ENCODE measurements at regions not wholly inside any gene's neighbourhood (a gene's known extent, or its start where the extent isn't known, plus 50 kb on each side); places are given as distances from the start of the nearest gene placed in this dataset.
"Not testable (repeated sequence)": the region's sequence is repeated elsewhere in the genome, so short reads cannot be mapped to it uniquely, and the experiment has no call there.

GRCh38 chr6:66336176-66336575 is 629.1 kb upstream of the EYS start:
- DNase-seq: no peak

- DNase-seq: no peak
These were observed 621.2 kb upstream of the EYS start for GRCh38 chr6:66328200-66328599.

DNA sequence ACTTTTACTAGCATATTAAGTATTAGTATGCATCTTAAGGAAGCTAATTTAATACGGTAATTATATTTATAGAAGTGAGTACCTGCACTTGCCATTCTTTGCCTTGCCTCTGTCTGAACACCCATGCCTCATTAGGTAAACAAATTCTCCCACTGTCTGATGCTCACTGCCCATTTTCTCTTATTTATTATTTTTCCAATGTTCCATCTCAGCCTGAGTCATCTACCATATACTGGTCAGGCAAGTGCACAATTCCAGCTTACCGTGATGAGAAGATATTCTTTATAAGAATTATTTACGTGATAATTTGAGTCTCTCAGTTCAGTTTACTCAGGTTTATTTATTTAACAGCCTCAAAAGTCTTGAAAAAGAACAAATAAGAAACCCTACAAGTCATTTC is 619.2 kb upstream of the EYS start:
- no peak for DNase-seq

GRCh38 chr6:66321017-66321416 is 614.0 kb upstream of the EYS start:
- no peak for DNase-seq

DNA sequence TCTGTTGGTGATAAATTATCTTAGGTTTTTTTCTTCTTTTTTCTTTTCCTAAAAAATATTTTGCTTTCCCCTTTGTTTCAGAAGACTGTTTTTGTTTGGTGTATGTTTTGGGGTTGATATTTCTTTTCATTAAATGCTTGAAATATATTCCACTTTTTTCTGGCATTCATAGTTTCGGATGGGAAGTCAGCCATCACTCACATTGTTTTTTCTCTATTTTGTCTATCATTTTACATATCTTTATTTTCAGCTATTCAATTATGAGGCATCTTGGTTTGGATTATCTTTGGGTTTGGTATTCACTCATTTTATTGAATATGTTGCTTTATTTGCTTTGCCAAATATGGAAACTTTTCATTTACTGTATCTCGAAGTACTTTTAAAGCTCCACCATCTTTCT is 600.5 kb upstream of the EYS start:
- DNase-seq: no peak

DNA sequence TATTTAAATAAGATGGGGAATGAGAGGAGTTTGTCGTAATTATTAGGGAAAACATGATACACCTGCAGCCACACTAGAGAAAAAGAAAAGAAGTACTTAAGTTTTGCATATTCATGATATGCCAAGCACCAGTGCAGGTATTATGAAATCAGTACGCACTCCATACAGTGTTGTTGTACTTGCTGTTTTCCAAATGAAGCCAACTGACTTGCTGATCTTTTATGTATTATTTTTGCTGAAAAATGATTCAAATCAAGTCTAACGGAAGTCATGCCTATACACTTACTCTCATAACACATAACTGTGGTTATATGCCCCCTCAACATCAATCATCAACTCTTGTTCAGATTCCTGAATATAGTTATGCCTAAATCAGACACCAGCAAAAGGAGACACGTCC is 584.9 kb upstream of the EYS start:
- DNase-seq: no peak

GRCh38 chr6:66289889-66290288 is 582.9 kb upstream of the EYS start:
- no peak for DNase-seq

GRCh38 chr6:66278115-66278514 is 571.1 kb upstream of the EYS start:
- DNase-seq: no peak

GRCh38 chr6:66277400-66277799 is 570.4 kb upstream of the EYS start:
- DNase-seq: no peak

GRCh38 chr6:66265737-66266136 is 558.7 kb upstream of the EYS start:
- DNase-seq: no peak

GRCh38 chr6:66264376-66264775 is 557.4 kb upstream of the EYS start:
- DNase-seq: no peak

DNA sequence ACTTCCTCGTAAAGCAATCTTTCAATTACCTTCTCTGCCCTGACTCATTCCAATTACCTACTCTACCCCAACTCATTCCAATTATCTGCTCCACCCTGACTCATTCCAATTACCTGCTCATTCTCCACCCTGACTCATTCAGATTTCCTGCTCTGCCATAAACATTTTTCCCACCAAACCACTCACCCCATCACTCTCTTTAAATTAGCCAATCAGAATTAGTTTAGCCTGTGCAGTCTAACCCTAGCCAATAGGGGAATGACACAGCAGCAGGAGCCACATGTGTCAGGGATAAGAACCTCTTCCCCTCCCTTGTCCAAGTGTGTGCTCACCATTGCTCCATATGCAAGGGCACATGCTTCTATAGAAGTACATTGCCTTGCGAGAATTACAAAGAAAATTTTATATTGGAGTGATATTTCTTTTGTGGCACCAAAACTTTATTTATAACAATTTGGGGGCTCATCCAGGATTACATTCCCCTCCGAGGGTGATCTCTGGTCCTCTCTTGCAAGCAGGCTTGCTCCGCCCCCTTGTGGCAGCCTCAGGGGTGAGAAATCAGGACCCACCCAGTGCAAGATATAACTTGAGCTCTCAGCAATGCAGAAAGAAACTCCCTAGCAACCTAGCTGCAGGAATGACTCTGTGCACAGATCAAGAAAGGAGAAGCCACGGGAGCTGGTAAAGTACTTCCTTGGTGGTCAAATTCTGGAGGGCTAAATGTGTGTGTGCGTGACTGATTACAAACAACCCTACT is 551.9 kb upstream of the EYS start:
- DNase-seq: not testable (repeated sequence)

GRCh38 chr6:66245231-66245630 is 538.2 kb upstream of the EYS start:
- no peak for DNase-seq

DNA sequence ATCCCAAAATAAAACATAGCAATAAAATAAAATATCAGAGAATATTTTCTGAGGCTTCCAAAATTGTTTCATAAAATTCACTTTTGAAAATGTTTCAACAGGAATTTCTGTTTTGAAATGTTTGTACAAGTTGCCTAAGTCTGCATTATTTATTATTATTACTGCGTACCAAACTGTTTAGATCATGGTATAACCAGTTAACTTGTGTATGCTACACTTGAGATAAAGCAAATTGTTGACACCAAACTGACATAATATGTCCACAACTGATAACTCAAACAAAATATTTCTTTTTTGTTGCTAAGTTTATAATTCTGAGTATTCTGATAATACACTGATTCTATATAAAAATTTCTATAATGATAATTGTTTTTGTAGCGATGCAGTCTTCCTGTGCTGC is 531.8 kb upstream of the EYS start:
- no peak for DNase-seq

GRCh38 chr6:66232890-66233289 is 525.9 kb upstream of the EYS start:
- DNase-seq: no peak

GRCh38 chr6:66230591-66230990 is 523.6 kb upstream of the EYS start:
- no peak for DNase-seq

- no peak for DNase-seq
These were observed 519.1 kb upstream of the EYS start for GRCh38 chr6:66226109-66226508.

DNA sequence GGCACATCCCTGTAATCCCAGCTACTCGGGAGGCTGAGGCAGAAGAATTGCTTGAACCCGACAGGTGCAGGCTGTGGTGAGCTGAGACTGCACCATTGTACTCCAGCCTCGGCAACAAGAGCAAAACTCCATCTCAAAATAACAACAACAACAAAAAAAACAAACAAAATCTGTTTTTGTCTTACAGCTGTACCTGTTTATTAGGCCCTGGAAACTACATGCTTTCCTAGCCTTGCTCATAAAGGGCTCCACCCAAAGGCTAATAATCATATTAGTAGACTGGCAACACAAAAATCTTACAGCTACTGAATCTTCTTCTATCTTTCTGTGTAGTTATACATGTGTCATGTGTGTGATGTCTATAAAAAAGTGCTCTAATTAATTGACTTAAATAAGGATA is 503.9 kb upstream of the EYS start:
- DNase-seq: no peak

DNA sequence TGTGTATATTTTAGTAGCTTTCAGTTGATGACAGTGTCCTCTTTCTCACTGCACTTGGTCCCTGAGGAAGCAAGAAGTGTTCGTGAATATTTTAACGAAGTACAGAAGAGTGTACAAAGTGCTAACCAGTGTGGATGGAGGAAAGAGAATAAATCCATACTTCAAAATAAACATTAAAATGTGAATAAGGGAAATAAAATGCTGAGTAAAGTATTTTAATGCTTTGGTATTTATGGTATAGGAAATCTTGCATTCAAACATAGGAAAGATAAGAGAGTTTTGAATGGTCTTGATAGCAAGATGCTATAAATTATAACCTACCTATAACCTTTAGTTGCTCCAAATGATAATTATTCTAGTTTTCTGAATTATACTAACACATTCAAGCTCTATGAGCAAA is 493.4 kb upstream of the EYS start:
- DNase-seq: no peak

GRCh38 chr6:66199171-66199570 is 492.1 kb upstream of the EYS start:
- no peak for DNase-seq

DNA sequence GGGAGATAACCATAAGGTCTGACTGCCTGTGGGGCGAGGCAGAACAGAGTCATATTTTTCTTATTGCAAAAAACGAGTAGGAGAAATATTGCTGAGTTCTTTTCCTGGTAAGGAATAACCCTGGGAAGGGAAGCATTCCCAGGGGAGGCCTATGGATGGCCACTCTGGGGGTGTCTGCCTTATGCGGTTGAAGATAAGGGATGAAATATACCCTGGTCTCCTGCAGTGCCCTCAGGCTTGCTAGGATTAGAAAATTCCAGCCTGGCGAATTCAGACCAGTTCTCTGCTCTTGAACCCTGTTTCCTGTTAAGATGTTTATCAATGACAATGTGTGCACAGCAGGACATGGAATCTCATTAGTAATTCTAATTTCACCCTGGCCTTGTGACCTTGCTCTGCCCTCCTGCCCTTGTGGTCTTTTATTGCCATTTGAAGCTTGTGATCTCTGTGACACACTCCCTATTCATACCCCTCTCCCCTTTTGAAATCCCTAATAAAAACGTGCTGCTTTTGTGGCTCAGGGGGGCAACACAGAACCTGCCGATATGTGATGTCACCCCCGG is 491.1 kb upstream of the EYS start:
- no peak for DNase-seq

GRCh38 chr6:66190858-66191257 is 483.8 kb upstream of the EYS start:
- no peak for DNase-seq

DNA sequence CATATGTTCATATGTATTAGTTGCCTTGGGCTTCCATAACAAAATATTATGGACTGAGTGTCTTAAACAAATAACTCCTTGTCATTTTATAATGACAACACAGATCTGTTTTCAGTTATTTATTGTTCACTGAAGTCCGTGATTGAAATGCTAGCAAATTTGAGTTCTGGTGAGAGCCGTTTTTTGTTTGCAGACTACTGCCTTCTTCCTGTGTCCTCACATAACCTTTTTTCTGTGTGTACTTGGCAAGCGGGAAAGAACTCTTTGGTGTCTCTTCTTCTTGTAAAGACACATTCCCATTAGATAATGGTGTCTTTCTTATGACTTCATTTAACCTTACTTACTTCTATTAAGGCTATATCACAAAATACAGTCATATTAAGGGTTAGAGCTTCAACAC is 482.9 kb upstream of the EYS start:
- no peak for DNase-seq

GRCh38 chr6:66186756-66187155 is 479.7 kb upstream of the EYS start:
- DNase-seq: no peak

DNA sequence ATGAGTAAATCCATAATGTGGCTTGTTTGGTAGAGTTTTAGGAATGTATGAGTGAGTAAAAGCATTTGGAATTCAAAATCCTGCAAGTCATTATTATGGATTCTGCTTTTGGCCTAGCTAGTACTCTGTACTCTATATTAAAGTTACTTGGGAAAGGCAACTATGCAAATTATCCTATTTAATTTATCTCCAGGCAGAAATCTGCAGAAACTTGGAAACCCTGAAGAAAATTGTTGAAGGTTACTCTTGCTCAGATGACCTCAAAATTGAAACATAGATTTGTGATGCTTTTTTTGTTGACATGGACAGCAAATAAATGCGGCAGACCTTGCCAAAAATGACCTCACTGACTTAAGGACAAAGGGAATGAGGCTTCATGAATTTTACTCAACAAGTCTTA is 477.1 kb upstream of the EYS start:
- DNase-seq: no peak

Data from SW 1271 (cell line).